ENCODE measurements at regions not wholly inside any gene's neighbourhood (a gene's known extent, or its start where the extent isn't known, plus 50 kb on each side); places are given as distances from the start of the nearest gene placed in this dataset.

- TF ChIP-seq ZNF274 (IDR thresholded peaks at IDR 0.05; ENCODE audit: low read depth, low read length), result no peak
- TF ChIP-seq SUZ12 (IDR thresholded peaks at IDR 0.05; ENCODE audit: extremely low read depth, insufficient read depth, insufficient read length), result no peak
- no peak for TF ChIP-seq YY1 (IDR thresholded peaks at IDR 0.05; ENCODE audit: insufficient read depth, insufficient read length)
Measured at GRCh38 chr9:20022410-20022809, 233.6 kb upstream of the SLC24A2 start.
